NT2/D1 (cell line): ENCODE measurements at regions not wholly inside any gene's neighbourhood (a gene's known extent, or its start where the extent isn't known, plus 50 kb on each side); places are given as distances from the start of the nearest gene placed in this dataset.

ENCODE experiments used
- DNase-seq: peaks from one replicate; pipeline ENCODE4 v3.0.0-alpha.2; 2011; ENCODE audit warnings: low read depth, low spot score
- H3K27me3 ChIP-seq: 2 replicates; pipeline ENCODE4 v1.6.0; 2011; ENCODE audit warnings: mild to moderate bottlenecking; ENCODE audit not compliant: insufficient read length, insufficient read depth
- H3K36me3 ChIP-seq: 2 replicates; pipeline ENCODE4 v1.6.1; 2011; ENCODE audit warnings: mild to moderate bottlenecking, low read length, mixed read lengths; ENCODE audit not compliant: insufficient read depth, insufficient read length
- H3K4me1 ChIP-seq: 2 replicates; pipeline ENCODE4 v1.5.1; 2011; ENCODE audit not compliant: insufficient read depth, insufficient read length
- H3K4me3 ChIP-seq: 2 replicates; pipeline ENCODE4 v1.5.1; 2011; ENCODE audit warnings: low read depth; ENCODE audit not compliant: insufficient read length
- H3K9ac ChIP-seq: 2 replicates; pipeline ENCODE4 v1.6.0; 2011; ENCODE audit warnings: low read depth; ENCODE audit not compliant: insufficient read length
- H3K9me3 ChIP-seq: 2 replicates; pipeline ENCODE4 v1.5.1; 2011; ENCODE audit warnings: mild to moderate bottlenecking, low read length; ENCODE audit not compliant: insufficient read depth
- SUZ12 ChIP-seq: IDR thresholded peaks from 2 replicates; pipeline ENCODE4 v1.6.1; 2011; ENCODE audit not compliant: insufficient read length, insufficient read depth; ENCODE audit errors: extremely low read depth
- YY1 ChIP-seq: IDR thresholded peaks from 2 replicates; pipeline ENCODE4 v1.6.1; 2011; ENCODE audit not compliant: insufficient read length, insufficient read depth
- ZNF274 ChIP-seq: IDR thresholded peaks from 2 replicates; pipeline ENCODE4 v1.6.1; 2011; ENCODE audit warnings: mild to moderate bottlenecking, low read depth, low read length

- TF ChIP-seq YY1 (no peak), SUZ12 (no peak), ZNF274 (no peak)
- Histone ChIP-seq H3K4me1 (peaks cover 14% of the 10 kb centered on the region), H3K36me3 (no peaks in the 10 kb centered on the region), H3K9me3 (no peaks in the 10 kb centered on the region), H3K27me3 (peaks cover 4% of the 10 kb centered on the region), H3K9ac (no peak overlapping the region), H3K4me3 (no peak overlapping the region)
- DNase-seq: no peak
Measured at GRCh38 chr15:79178594-79178993, 88.0 kb upstream of the RASGRF1 start.

GRCh38 chr15:79176151-79176550 is 85.6 kb upstream of the RASGRF1 start:
- no peaks in the 10 kb centered on the region for H3K9me3 ChIP-seq
- no peak overlapping the region for H3K9ac ChIP-seq
- H3K36me3 ChIP-seq: no peaks in the 10 kb centered on the region
- DNase-seq: no peak
- H3K27me3 ChIP-seq: peaks cover 4% of the 10 kb centered on the region
- H3K4me1 ChIP-seq: peaks cover 25% of the 10 kb centered on the region
- no peak overlapping the region for H3K4me3 ChIP-seq
- TF ChIP-seq YY1: no peak
- TF ChIP-seq ZNF274: no peak
- TF ChIP-seq SUZ12: no peak

GRCh38 chr15:79172801-79173460 is 82.4 kb upstream of the RASGRF1 start:
- Histone ChIP-seq H3K36me3 (no peaks in the 10 kb centered on the region), H3K4me1 (peaks cover 18% of the 10 kb centered on the region), H3K4me3 (no peak overlapping the region), H3K27me3 (no peaks in the 10 kb centered on the region), H3K9me3 (no peaks in the 10 kb centered on the region), H3K9ac (no peak overlapping the region)
- TF ChIP-seq YY1: no peak
- no peak for TF ChIP-seq ZNF274
- no peak for TF ChIP-seq SUZ12
- no peak for DNase-seq

GRCh38 chr15:79172032-79172481 is 81.5 kb upstream of the RASGRF1 start:
- H3K36me3 ChIP-seq: no peaks in the 10 kb centered on the region
- H3K4me3 ChIP-seq: no peak overlapping the region
- H3K27me3 ChIP-seq: no peaks in the 10 kb centered on the region
- TF ChIP-seq SUZ12 (no peak), YY1 (no peak), ZNF274 (no peak)
- no peaks in the 10 kb centered on the region for H3K9me3 ChIP-seq
- H3K9ac ChIP-seq: no peak overlapping the region
- H3K4me1 ChIP-seq: peaks cover 18% of the 10 kb centered on the region
- DNase-seq: no peak

GRCh38 chr15:79171320-79172031 is 80.9 kb upstream of the RASGRF1 start:
- no peak overlapping the region for H3K4me3 ChIP-seq
- no peaks in the 10 kb centered on the region for H3K27me3 ChIP-seq
- DNase-seq: no peak
- TF ChIP-seq SUZ12: no peak
- TF ChIP-seq YY1: no peak
- no peak for TF ChIP-seq ZNF274
- peaks cover 18% of the 10 kb centered on the region for H3K4me1 ChIP-seq
- no peaks in the 10 kb centered on the region for H3K36me3 ChIP-seq
- H3K9me3 ChIP-seq: no peaks in the 10 kb centered on the region
- H3K9ac ChIP-seq: no peak overlapping the region

- DNase-seq: no peak
- Histone ChIP-seq H3K4me1 (peaks cover 18% of the 10 kb centered on the region), H3K27me3 (no peaks in the 10 kb centered on the region), H3K4me3 (no peak overlapping the region), H3K9ac (no peak overlapping the region), H3K36me3 (no peaks in the 10 kb centered on the region), H3K9me3 (no peaks in the 10 kb centered on the region)
- TF ChIP-seq ZNF274: no peak
- TF ChIP-seq SUZ12: no peak
- TF ChIP-seq YY1: no peak
Measured at GRCh38 chr15:79170256-79170664, 79.7 kb upstream of the RASGRF1 start.

- no peak for TF ChIP-seq YY1
- no peak for TF ChIP-seq ZNF274
- TF ChIP-seq SUZ12: no peak
- Histone ChIP-seq H3K9me3 (no peaks in the 10 kb centered on the region), H3K27me3 (no peaks in the 10 kb centered on the region), H3K9ac (no peak overlapping the region), H3K4me3 (no peak overlapping the region), H3K36me3 (no peaks in the 10 kb centered on the region), H3K4me1 (peaks cover 18% of the 10 kb centered on the region)
- no peak for DNase-seq
Measured at GRCh38 chr15:79169526-79170133, 79.0 kb upstream of the RASGRF1 start.
